HTR-8/SVneo (cell line): ENCODE measurements at regions not wholly inside any gene's neighbourhood (a gene's known extent, or its start where the extent isn't known, plus 50 kb on each side); places are given as distances from the start of the nearest gene placed in this dataset.
A peak's percentile ranks its signal among the peaks of the same experiment; 100 is the strongest.
"Not testable (repeated sequence)": the region's sequence is repeated elsewhere in the genome, so short reads cannot be mapped to it uniquely, and the experiment has no call there.

Source experiments
- DNase-seq: peaks from one replicate; pipeline ENCODE4 v3.0.0; 2011; ENCODE audit warnings: low spot score, mixed read lengths; ENCODE audit not compliant: insufficient read length
- FAIRE-seq: peaks from 2 replicates; lab custom pipeline; 2011; peaks lifted over from hg19 to GRCh38; lab: Jason Lieb, UNC

GRCh38 chr17:31752584-31752983 is 106.5 kb downstream of the COPRS start:
- DNase-seq (no peak), FAIRE-seq (peak; percentile 77)

- DNase-seq (no peak), FAIRE-seq (no peak)
Observed at GRCh38 chr17:31750578-31750977, 108.5 kb downstream of the COPRS start.

GRCh38 chr17:31748881-31749280 is 110.2 kb downstream of the COPRS start:
- no peak for FAIRE-seq

GRCh38 chr17:31746884-31747495 is 112.1 kb downstream of the COPRS start:
- FAIRE-seq (no peak), DNase-seq (no peak)

More at GRCh38 chr17:31748881-31749280, 110.2 kb downstream of the COPRS start:
- no peak for DNase-seq

GRCh38 chr17:31745964-31746600 is 113.0 kb downstream of the COPRS start:
- no peak for DNase-seq
- no peak for FAIRE-seq

GRCh38 chr17:31744511-31744951 is 114.5 kb downstream of the COPRS start:
- no peak for DNase-seq
- peak; percentile 16 for FAIRE-seq

- FAIRE-seq (no peak), DNase-seq (no peak)
Observed at GRCh38 chr17:31743797-31744196, 115.2 kb downstream of the COPRS start.

- FAIRE-seq (no peak), DNase-seq (no peak)
Observed at GRCh38 chr17:31741371-31741770, 117.7 kb downstream of the COPRS start.

- DNase-seq (peak; percentile 65), FAIRE-seq (peak; percentile 76)
Observed at GRCh38 chr17:31740611-31741082, 118.4 kb downstream of the COPRS start.

- no peak for DNase-seq
- peak; percentile 20 for FAIRE-seq
Observed at GRCh38 chr17:31738996-31739699, 119.9 kb downstream of the COPRS start.

- FAIRE-seq (no peak), DNase-seq (no peak)
Observed at GRCh38 chr17:31738488-31738887, 120.6 kb downstream of the COPRS start.

- FAIRE-seq (peak; percentile 33), DNase-seq (no peak)
Observed at GRCh38 chr17:31738067-31738466, 121.0 kb downstream of the COPRS start.

- no peak for DNase-seq
- no peak for FAIRE-seq
Observed at GRCh38 chr17:31736855-31737625, 122.0 kb downstream of the COPRS start.

GRCh38 chr17:31733326-31733725 is 125.7 kb downstream of the COPRS start:
- FAIRE-seq (peak; percentile 4), DNase-seq (no peak)

GRCh38 chr17:31731585-31732154 is 127.4 kb downstream of the COPRS start:
- not testable (repeated sequence) for DNase-seq, FAIRE-seq

GRCh38 chr17:31731118-31731517 is 127.9 kb downstream of the COPRS start:
- no peak for DNase-seq
- no peak for FAIRE-seq

GRCh38 chr17:31726980-31727427 is 132.0 kb downstream of the COPRS start:
- DNase-seq: peak; percentile 46
- no peak for FAIRE-seq

- FAIRE-seq (no peak), DNase-seq (no peak)
Observed at GRCh38 chr17:31724619-31725018, 134.4 kb downstream of the COPRS start.

- peak; percentile 65 for FAIRE-seq
- peak; percentile 83 for DNase-seq
Observed at GRCh38 chr17:31724026-31724425, 135.0 kb downstream of the COPRS start.
